ENCODE measurements at regions not wholly inside any gene's neighbourhood (a gene's known extent, or its start where the extent isn't known, plus 50 kb on each side); places are given as distances from the start of the nearest gene placed in this dataset.

DNA sequence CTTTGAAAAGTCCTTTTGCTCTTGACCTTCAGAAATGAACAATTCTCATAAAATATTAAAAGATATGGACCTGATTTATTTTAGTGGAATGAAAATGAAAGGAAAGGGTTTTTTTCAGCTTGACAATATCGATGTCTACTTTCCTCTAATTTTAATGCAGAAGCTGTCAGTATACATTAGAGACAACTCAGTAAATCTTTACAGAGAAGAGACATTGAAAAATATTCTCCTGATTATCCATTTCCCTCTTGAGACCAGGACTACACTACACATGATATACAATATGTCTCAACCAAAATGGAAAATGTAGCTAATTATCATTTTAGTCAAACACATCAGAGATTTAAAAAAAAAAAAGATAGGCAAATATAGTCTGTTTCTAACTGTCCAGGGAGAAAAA lies 288.5 kb upstream of the NUDT12 start:
- TF ChIP-seq, protein P1, sequence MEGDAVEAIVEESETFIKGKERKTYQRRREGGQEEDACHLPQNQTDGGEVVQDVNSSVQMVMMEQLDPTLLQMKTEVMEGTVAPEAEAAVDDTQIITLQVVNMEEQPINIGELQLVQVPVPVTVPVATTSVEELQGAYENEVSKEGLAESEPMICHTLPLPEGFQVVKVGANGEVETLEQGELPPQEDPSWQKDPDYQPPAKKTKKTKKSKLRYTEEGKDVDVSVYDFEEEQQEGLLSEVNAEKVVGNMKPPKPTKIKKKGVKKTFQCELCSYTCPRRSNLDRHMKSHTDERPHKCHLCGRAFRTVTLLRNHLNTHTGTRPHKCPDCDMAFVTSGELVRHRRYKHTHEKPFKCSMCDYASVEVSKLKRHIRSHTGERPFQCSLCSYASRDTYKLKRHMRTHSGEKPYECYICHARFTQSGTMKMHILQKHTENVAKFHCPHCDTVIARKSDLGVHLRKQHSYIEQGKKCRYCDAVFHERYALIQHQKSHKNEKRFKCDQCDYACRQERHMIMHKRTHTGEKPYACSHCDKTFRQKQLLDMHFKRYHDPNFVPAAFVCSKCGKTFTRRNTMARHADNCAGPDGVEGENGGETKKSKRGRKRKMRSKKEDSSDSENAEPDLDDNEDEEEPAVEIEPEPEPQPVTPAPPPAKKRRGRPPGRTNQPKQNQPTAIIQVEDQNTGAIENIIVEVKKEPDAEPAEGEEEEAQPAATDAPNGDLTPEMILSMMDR (IDR thresholded peaks at IDR 0.05): no peak
- TF ChIP-seq EZH2 (IDR thresholded peaks at IDR 0.05; ENCODE audit: borderline replicate concordance, insufficient read depth, low read depth, low read length, poor library complexity, severe bottlenecking): no peak
